IPS DF 19.7 (cell line): ENCODE measurements at regions not wholly inside any gene's neighbourhood (a gene's known extent, or its start where the extent isn't known, plus 50 kb on each side); places are given as distances from the start of the nearest gene placed in this dataset.

Experiments used
- DNase-seq: peaks from one replicate; pipeline ENCODE4 v3.0.0-alpha.2; 2013; ENCODE audit warnings: low read depth, low spot score

DNA sequence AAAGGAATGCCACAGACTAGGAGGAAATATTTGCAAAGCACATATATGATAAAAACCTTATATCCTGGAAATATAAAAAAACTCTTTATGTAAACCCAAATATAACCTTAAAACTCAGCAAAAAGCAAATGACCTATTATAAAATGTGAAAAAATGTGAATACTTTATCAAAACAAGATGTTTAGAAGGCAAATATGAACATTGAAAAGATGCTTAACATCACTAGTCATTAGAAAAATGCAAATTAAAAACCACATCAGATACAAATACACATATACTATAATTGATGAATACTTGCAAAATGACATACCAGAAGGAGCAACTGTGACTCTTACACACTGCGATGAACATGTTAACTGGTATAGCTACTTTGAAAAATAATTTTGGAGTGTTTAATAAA is 511.2 kb upstream of the LRRC4C start:
- no peak for DNase-seq

DNA sequence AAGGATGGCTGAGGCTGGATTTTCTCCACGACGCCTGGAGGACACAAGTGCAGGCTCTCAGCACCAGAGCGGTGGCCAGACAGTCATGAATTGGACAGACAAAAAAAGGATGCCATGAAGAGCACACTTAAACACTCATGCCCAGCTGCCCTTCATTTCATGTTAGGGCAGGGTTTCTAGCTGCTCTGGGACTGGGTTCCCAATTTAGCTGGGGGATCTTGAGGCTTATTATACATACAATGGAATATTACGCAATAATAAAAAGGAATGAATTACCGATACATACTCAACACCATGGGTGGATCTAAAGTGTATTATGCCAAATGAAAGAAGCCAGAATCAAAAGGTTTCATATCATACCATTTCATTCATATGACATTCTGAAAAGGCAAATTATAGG is 512.1 kb upstream of the LRRC4C start:
- no peak for DNase-seq

- DNase-seq, result no peak
These were observed 519.5 kb upstream of the LRRC4C start for GRCh38 chr11:41978945-41979344.

DNA sequence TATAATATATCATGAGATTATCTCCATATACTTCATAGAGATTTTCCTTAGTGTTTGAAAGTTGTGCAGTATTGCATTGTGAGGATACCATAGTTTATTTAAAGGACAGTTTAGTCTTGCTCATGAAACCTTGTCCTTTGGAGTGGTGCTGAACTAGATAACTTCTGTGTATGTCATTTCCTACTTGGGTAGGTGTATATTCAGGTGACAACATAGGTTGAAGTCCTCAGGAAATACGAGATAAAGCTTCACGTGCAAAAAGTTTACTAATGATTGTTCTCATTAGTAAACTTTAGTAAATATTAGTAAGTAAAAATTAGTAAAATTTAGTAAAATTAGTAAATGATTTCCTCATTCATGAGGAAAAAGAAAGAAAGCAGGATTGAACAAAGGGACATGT is 521.3 kb upstream of the LRRC4C start:
- no peak for DNase-seq

- no peak for DNase-seq
These were observed 522.8 kb upstream of the LRRC4C start for GRCh38 chr11:41982276-41982675.

DNA sequence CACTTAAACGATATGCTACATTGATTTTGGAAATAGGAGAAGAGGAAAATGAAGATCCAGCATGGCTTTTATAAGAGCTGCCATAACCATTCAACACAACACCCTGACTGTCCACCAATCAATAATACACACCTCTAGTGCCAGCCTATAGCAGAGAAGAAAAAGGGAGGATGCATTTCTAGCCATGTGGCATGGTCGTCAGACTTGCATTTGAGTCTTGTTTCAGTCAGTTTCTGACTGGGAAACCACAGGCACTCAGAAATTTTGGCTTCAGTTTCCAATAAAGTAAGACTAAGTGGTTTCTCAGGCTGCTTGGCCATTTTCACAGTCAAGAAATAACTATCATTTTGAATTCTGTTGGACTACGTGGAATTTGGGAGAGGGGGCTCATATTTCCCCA is 523.5 kb upstream of the LRRC4C start:
- no peak for DNase-seq

- DNase-seq, result no peak
These were observed 524.0 kb upstream of the LRRC4C start for GRCh38 chr11:41983475-41983874.

DNA sequence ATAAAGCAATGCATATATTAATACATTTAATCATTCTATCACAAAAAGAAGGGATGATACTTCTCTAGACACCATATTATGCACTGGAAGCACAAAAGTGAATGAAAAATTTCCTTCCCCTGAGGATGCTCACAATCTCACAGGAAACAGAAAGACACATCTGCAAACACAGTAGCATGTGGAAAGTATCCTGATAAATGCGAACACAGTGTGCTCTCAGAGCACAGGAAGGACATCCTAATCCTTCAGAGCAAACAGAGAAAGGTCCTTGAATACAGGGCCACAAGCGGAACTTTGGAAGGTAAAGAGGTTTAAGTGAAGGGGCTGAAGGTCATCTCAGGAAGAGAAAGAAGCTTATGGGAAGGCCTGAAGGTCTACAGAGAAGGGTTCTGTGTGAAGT is 524.6 kb upstream of the LRRC4C start:
- DNase-seq, result no peak

GRCh38 chr11:41985799-41986198 is 526.3 kb upstream of the LRRC4C start:
- DNase-seq, result no peak

- DNase-seq, result no peak
These were observed 529.6 kb upstream of the LRRC4C start for GRCh38 chr11:41988951-41989572.

DNA sequence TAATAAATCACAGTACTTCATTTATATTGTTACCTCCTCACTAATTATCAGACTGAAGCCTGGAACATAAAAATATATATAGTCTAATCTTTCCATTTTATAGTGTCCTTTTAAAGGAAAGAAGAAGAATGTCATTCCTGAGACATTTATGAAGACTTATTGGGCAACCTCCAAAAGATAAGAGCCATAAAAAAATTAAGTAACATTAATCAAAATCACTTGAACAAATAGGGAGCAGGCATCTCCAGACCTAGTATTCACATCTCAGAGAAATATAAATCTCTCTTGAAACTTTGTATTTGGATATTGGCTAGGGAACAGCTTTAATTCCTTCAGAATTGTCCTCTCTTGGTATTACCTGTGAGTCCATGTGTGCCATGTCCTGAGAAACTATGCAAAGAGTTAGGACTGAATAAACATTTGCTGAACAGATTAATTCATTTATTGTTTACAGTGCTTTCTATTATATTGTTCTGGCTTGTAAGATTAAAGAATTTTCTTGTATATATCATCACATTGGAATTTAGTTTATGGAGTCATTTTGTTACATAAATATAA is 530.5 kb upstream of the LRRC4C start:
- DNase-seq, result no peak

- DNase-seq, result no peak
These were observed 537.1 kb upstream of the LRRC4C start for GRCh38 chr11:41996533-41996932.

DNA sequence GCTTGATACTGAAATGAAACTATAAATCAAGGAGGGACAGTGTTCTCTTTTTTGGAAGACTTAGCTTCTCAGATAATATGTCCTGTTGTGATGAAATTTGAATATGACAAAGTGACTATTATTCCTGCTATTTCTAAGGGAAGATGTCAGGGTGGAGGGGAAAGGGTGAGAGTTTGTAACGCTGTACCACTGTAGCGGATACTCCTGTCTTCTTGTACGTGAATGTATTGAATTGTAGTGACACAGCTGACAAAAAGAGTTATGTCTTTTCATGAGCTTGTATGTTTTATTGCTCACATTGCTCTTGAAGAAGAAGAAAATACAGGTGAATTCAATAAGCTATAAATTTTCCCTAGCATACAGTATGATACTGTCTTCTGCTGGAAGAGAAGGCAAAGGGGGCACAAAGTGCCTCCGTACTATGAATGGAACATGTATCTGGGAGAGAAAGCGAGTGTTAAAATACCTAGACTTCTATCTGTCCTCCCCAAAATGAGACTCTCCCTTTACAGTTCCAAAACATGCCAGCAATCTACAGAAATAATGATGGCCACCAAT is 538.5 kb upstream of the LRRC4C start:
- DNase-seq, result no peak

DNA sequence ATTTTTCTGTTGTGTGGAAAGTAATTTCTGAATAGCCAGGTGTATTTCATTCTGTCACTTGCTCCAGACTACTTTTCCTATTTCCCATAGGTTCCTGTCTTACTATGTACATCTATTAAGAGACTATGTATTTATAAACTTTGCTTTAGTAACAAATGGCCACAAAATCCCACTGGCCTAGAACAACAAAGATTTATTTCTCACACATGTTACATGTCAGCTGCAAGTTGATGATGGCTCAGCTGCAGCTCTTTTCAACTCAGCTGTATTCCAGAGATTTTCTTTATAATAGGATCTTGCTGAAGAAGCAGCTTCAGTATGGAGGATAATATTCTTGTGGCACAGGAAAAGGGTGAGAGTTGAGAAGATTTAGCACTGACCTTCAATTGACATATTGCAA is 539.6 kb upstream of the LRRC4C start:
- DNase-seq, result no peak

GRCh38 chr11:42003801-42004200 is 544.3 kb upstream of the LRRC4C start:
- DNase-seq, result no peak

- no peak for DNase-seq
These were observed 547.3 kb upstream of the LRRC4C start for GRCh38 chr11:42006766-42007165.

GRCh38 chr11:42012271-42012670 is 552.8 kb upstream of the LRRC4C start:
- no peak for DNase-seq

GRCh38 chr11:42013656-42014201 is 554.3 kb upstream of the LRRC4C start:
- no peak for DNase-seq

GRCh38 chr11:42021911-42022310 is 562.5 kb upstream of the LRRC4C start:
- DNase-seq, result no peak

- no peak for DNase-seq
These were observed 563.8 kb upstream of the LRRC4C start for GRCh38 chr11:42023267-42023666.

DNA sequence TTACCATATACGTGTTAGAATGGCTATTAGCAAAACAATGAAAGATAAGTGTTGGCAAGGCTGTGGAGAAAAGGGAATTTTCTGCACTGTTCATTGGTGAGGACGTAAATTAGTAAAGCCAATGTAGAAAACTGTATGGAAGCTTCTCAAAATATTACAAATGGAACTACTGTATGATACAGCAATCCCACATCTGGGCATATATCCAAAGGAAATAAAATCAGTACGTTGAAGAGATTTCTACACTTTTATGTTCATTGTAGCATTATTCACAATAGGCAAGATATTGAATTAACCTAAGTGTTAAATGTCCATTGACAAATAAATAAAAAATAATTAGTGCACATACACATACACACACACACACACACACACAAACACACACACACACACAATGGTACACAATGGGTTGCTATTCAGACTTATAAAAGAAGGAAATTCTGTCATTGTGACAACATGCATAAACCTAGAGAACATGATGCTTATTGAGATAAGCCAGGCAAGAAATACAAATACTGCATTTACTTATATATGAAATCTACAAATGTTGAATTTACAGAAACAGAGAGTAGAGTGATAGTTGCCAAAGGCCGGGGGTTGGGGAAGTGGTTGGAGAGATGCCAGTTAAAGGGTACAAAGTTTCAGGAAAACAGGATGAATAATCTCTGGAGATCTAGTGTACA is 565.8 kb upstream of the LRRC4C start:
- no peak for DNase-seq

- no peak for DNase-seq
These were observed 575.4 kb upstream of the LRRC4C start for GRCh38 chr11:42034826-42035225.

DNA sequence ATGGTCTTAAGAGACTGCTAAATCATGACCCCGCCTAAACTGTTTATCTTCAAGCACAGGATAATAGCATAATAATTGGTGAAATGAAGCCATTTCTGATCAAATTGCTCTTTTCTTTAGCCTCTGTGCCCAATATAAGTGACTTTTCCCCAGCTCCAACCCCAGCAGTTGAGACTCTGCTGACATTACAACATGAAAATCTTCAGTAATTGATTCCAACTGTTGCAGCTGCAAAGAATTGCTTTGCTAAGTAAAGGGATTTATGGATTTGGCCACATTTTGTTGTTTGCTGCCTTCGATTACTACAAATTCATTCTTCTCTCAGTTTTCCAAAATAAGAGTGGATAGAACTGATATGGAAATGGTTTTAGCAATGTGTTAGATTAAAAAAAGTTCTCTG is 576.7 kb upstream of the LRRC4C start:
- DNase-seq, result no peak
